ENCODE measurements at regions not wholly inside any gene's neighbourhood (a gene's known extent, or its start where the extent isn't known, plus 50 kb on each side); places are given as distances from the start of the nearest gene placed in this dataset.

- H3K36me3 ChIP-seq (replicated peaks; ENCODE audit: low read depth, low read length): no peaks in the 10 kb centered on the region
- H3K27ac ChIP-seq (ENCODE audit: low read length): no peak overlapping the region
- no peak overlapping the region for H3K4me2 ChIP-seq (ENCODE audit: low read length)
- H3K4me1 ChIP-seq (ENCODE audit: low read length): peaks cover 25% of the 10 kb centered on the region
- no peaks in the 10 kb centered on the region for H3K9me3 ChIP-seq (ENCODE audit: insufficient read depth, low read length)
- no peak overlapping the region for H2AFZ ChIP-seq (ENCODE audit: low read depth, low read length)
- no peaks in the 10 kb centered on the region for H3K79me2 ChIP-seq (ENCODE audit: low read length)
- no peaks in the 10 kb centered on the region for H4K20me1 ChIP-seq (ENCODE audit: insufficient read depth, low read length)
- no peak overlapping the region for H3K4me3 ChIP-seq (ENCODE audit: low read length)
- H3K9ac ChIP-seq (ENCODE audit: low read length): no peak overlapping the region
- H3K27me3 ChIP-seq (ENCODE audit: low read depth, low read length): peaks cover 16% of the 10 kb centered on the region
- no peak for TF ChIP-seq EZH2phosphoT487 (IDR thresholded peaks at IDR 0.05; ENCODE audit: low read depth)
- no peak for TF ChIP-seq CTCF (IDR thresholded peaks at IDR 0.05; ENCODE audit: low read depth, low read length)
Observed at GRCh38 chr20:19816386-19816785, 58.3 kb downstream of the RIN2 start.

- H3K4me2 ChIP-seq (ENCODE audit: low read length): no peak overlapping the region
- TF ChIP-seq CTCF (IDR thresholded peaks at IDR 0.05; ENCODE audit: low read depth, low read length): no peak
- no peak for TF ChIP-seq EZH2phosphoT487 (IDR thresholded peaks at IDR 0.05; ENCODE audit: low read depth)
Observed at GRCh38 chr20:19817017-19817416, 59.0 kb downstream of the RIN2 start.

GRCh38 chr20:19819149-19819548 is 61.1 kb downstream of the RIN2 start:
- H3K9ac ChIP-seq (ENCODE audit: low read length): no peak overlapping the region
- H3K4me1 ChIP-seq (ENCODE audit: low read length): peaks cover 31% of the 10 kb centered on the region
- no peaks in the 10 kb centered on the region for H4K20me1 ChIP-seq (ENCODE audit: insufficient read depth, low read length)
- no peaks in the 10 kb centered on the region for H3K27me3 ChIP-seq (ENCODE audit: low read depth, low read length)
- H3K9me3 ChIP-seq (ENCODE audit: insufficient read depth, low read length): no peaks in the 10 kb centered on the region
- no peak overlapping the region for H3K4me2 ChIP-seq (ENCODE audit: low read length)
- TF ChIP-seq CTCF (IDR thresholded peaks at IDR 0.05; ENCODE audit: low read depth, low read length) (no peak), EZH2phosphoT487 (IDR thresholded peaks at IDR 0.05; ENCODE audit: low read depth) (no peak)
- H3K4me3 ChIP-seq (ENCODE audit: low read length): no peak overlapping the region
- H2AFZ ChIP-seq (ENCODE audit: low read depth, low read length): no peak overlapping the region
- H3K36me3 ChIP-seq (replicated peaks; ENCODE audit: low read depth, low read length): no peaks in the 10 kb centered on the region
- H3K27ac ChIP-seq (ENCODE audit: low read length): no peak overlapping the region
- no peaks in the 10 kb centered on the region for H3K79me2 ChIP-seq (ENCODE audit: low read length)

More at GRCh38 chr20:19817017-19817416, 59.0 kb downstream of the RIN2 start:
- Histone ChIP-seq H3K27ac (ENCODE audit: low read length) (no peak overlapping the region), H3K79me2 (ENCODE audit: low read length) (no peaks in the 10 kb centered on the region), H2AFZ (ENCODE audit: low read depth, low read length) (no peak overlapping the region), H3K9ac (ENCODE audit: low read length) (no peak overlapping the region), H3K27me3 (ENCODE audit: low read depth, low read length) (peaks cover 13% of the 10 kb centered on the region), H3K4me1 (ENCODE audit: low read length) (peaks cover 31% of the 10 kb centered on the region), H3K36me3 (replicated peaks; ENCODE audit: low read depth, low read length) (no peaks in the 10 kb centered on the region), H3K9me3 (ENCODE audit: insufficient read depth, low read length) (no peaks in the 10 kb centered on the region), H3K4me3 (ENCODE audit: low read length) (no peak overlapping the region), H4K20me1 (ENCODE audit: insufficient read depth, low read length) (no peaks in the 10 kb centered on the region)

- Histone ChIP-seq H2AFZ (ENCODE audit: low read depth, low read length) (no peak overlapping the region), H3K27ac (ENCODE audit: low read length) (no peak overlapping the region), H3K4me2 (ENCODE audit: low read length) (peak overlapping the region; percentile 15; the same call in 1 of the 2 replicates), H3K9ac (ENCODE audit: low read length) (no peak overlapping the region), H3K27me3 (ENCODE audit: low read depth, low read length) (no peaks in the 10 kb centered on the region), H3K36me3 (replicated peaks; ENCODE audit: low read depth, low read length) (no peaks in the 10 kb centered on the region), H3K79me2 (ENCODE audit: low read length) (no peaks in the 10 kb centered on the region), H3K9me3 (ENCODE audit: insufficient read depth, low read length) (no peaks in the 10 kb centered on the region), H3K4me3 (ENCODE audit: low read length) (no peak overlapping the region), H3K4me1 (ENCODE audit: low read length) (peaks cover 24% of the 10 kb centered on the region), H4K20me1 (ENCODE audit: insufficient read depth, low read length) (no peaks in the 10 kb centered on the region)
- TF ChIP-seq EZH2phosphoT487 (IDR thresholded peaks at IDR 0.05; ENCODE audit: low read depth): no peak
- no peak for TF ChIP-seq CTCF (IDR thresholded peaks at IDR 0.05; ENCODE audit: low read depth, low read length)
Observed at GRCh38 chr20:19820555-19821211, 62.6 kb downstream of the RIN2 start.
